Neuronal stem cell (in vitro differentiated cells): ENCODE measurements at regions not wholly inside any gene's neighbourhood (a gene's known extent, or its start where the extent isn't known, plus 50 kb on each side); places are given as distances from the start of the nearest gene placed in this dataset.

ENCODE experiments used
- DNase-seq: peaks from one replicate; pipeline ENCODE4 v3.0.0-alpha.2; 2013; ENCODE audit warnings: low spot score
- H2AFZ ChIP-seq: one replicate; pipeline ENCODE4 v1.6.1; 2013; ENCODE audit warnings: mild to moderate bottlenecking, low read length, inconsistent platforms
- H2AK5ac ChIP-seq: 2 replicates; pipeline ENCODE4 v1.6.1; 2013; ENCODE audit warnings: low read depth, mild to moderate bottlenecking, inconsistent platforms, low read length, moderate library complexity, mixed read lengths
- H2BK120ac ChIP-seq: 2 replicates; pipeline ENCODE4 v1.6.1; 2013; ENCODE audit warnings: low read depth, mild to moderate bottlenecking, inconsistent platforms, low read length, moderate library complexity, mixed read lengths
- H2BK12ac ChIP-seq: one replicate; pipeline ENCODE4 v1.6.1; 2013; ENCODE audit warnings: low read length, inconsistent platforms
- H2BK15ac ChIP-seq: 2 replicates; pipeline ENCODE4 v1.6.1; 2013; ENCODE audit warnings: mild to moderate bottlenecking, low read length, inconsistent platforms, mixed read lengths
- H2BK5ac ChIP-seq: one replicate; pipeline ENCODE4 v1.6.1; 2013; ENCODE audit warnings: inconsistent platforms, mild to moderate bottlenecking, low read length, moderate library complexity
- H3K14ac ChIP-seq: one replicate; pipeline ENCODE4 v1.6.1; 2013; ENCODE audit warnings: low read length, inconsistent platforms
- H3K18ac ChIP-seq: 2 replicates; pipeline ENCODE4 v1.6.1; 2013; ENCODE audit warnings: low read length, inconsistent platforms
- H3K23ac ChIP-seq: 2 replicates; pipeline ENCODE4 v1.6.1; 2013; ENCODE audit warnings: low read depth, mild to moderate bottlenecking, mixed read lengths, low read length, inconsistent platforms; ENCODE audit not compliant: poor library complexity
- H3K27ac ChIP-seq: replicated peaks from 3 replicates; pipeline ENCODE4 v1.5.1; 2013; ENCODE audit warnings: low read length, inconsistent platforms
- H3K27me3 ChIP-seq, 3 experiments: 2 replicates each; pipeline ENCODE4 v1.6.1; 2013; ENCODE audit warnings: low read length in 3 of 3, mild to moderate bottlenecking in 2 of 3, inconsistent platforms in 1 of 3, low read depth in 1 of 3, mixed read lengths in 1 of 3, moderate library complexity in 1 of 3; ENCODE audit not compliant: control insufficient read depth in 3 of 3, insufficient read depth in 3 of 3
- H3K36me3 ChIP-seq, 2 donors: replicated peaks in 1 of 2; 2 replicates each; pipeline ENCODE4 v1.6.1; 2013; ENCODE audit warnings: low read length in 2 of 2; ENCODE audit not compliant: control insufficient read depth in 2 of 2, insufficient read depth in 2 of 2
- H3K4ac ChIP-seq: 2 replicates; pipeline ENCODE4 v1.6.1; 2013; ENCODE audit warnings: inconsistent platforms, mild to moderate bottlenecking, low read length, moderate library complexity
- H3K4me1 ChIP-seq, 2 donors: 1 replicate in 1 of 2; 2 replicates in 1 of 2; pipeline ENCODE4 v1.6.1; 2013; ENCODE audit warnings: low read length in 2 of 2, low read depth in 1 of 2; ENCODE audit not compliant: control insufficient read depth in 2 of 2, insufficient read depth in 1 of 2
- H3K4me2 ChIP-seq: one replicate; pipeline ENCODE4 v1.6.1; 2013; ENCODE audit warnings: mild to moderate bottlenecking, low read length, inconsistent platforms; ENCODE audit not compliant: insufficient read depth, poor library complexity, severe bottlenecking
- H3K4me3 ChIP-seq, 2 donors: 2 replicates each; pipeline ENCODE4 v1.5.1; 2013; ENCODE audit warnings: low read length in 2 of 2, mild to moderate bottlenecking in 2 of 2, inconsistent platforms in 1 of 2, moderate library complexity in 1 of 2
- H3K79me1 ChIP-seq: one replicate; pipeline ENCODE4 v1.6.1; 2013; ENCODE audit warnings: low read depth, mild to moderate bottlenecking, inconsistent platforms, low read length, moderate library complexity
- H3K9ac ChIP-seq: one replicate; pipeline ENCODE4 v1.6.1; 2013; ENCODE audit warnings: mild to moderate bottlenecking, low read depth, low read length, inconsistent platforms; ENCODE audit not compliant: poor library complexity
- H3K9me3 ChIP-seq, 2 donors: replicated peaks in 1 of 2; 2 replicates each; pipeline versions ENCODE3 to v1.6.1; 2013; ENCODE audit warnings: low read length in 2 of 2, mild to moderate bottlenecking in 2 of 2, inconsistent platforms in 1 of 2, low read depth in 1 of 2, mixed read lengths in 1 of 2, moderate library complexity in 1 of 2; ENCODE audit not compliant: control insufficient read depth in 2 of 2, insufficient read depth in 1 of 2
- H4K8ac ChIP-seq: one replicate; pipeline ENCODE4 v1.6.1; 2013; ENCODE audit warnings: low read depth, mild to moderate bottlenecking, inconsistent platforms, low read length, moderate library complexity
- H4K91ac ChIP-seq: one replicate; pipeline ENCODE4 v1.6.1; 2013; ENCODE audit warnings: low read length, low read depth, mild to moderate bottlenecking, inconsistent platforms; ENCODE audit not compliant: poor library complexity
- WGBS, 2 donors: extraction: QIAGEN DNeasy Blood & Tissue Kit; methylation state at CpG; one replicate each; pipeline ENCODE4 v1.1.7; 2013; ENCODE audit warnings: missing lambda C conversion rate in 2 of 2, mixed read lengths in 1 of 2; ENCODE audit not compliant: insufficient read length in 2 of 2, insufficient replicate concordance in 1 of 2; ENCODE audit errors: extremely low coverage in 2 of 2; 5-methylcytosine and 5-hydroxymethylcytosine counted together

- Histone ChIP-seq H2BK15ac (no peak overlapping the region), H3K27me3 (no peaks in the 10 kb centered on the region), H3K79me1 (no peaks in the 10 kb centered on the region), H3K23ac (no peak overlapping the region), H2BK120ac (no peak overlapping the region), H3K9ac (no peak overlapping the region), H3K4me3 (no peak overlapping the region), H3K9me3 (no peaks in the 10 kb centered on the region), H3K4ac (no peak overlapping the region), H3K18ac (no peak overlapping the region), H3K14ac (no peak overlapping the region), H3K4me2 (no peak overlapping the region), H3K36me3 (no peaks in the 10 kb centered on the region), H2BK5ac (no peak overlapping the region), H4K91ac (no peak overlapping the region), H4K8ac (no peak overlapping the region), H2AFZ (no peak overlapping the region), H3K27ac (no peak overlapping the region), H2BK12ac (no peak overlapping the region), H3K4me1 (no peaks in the 10 kb centered on the region), H2AK5ac (no peak overlapping the region)
- no peak for DNase-seq
- WGBS, 2 donors, result no CpG with 5 or more reads among the region's 1 CpG
These were observed 774.9 kb upstream of the ZNF608 start for GRCh38 chr5:125521289-125521688.

- H3K36me3 ChIP-seq, result no peaks in the 10 kb centered on the region
- no peak overlapping the region for H3K4me2 ChIP-seq
- H2AFZ ChIP-seq, result no peak overlapping the region
- no peak overlapping the region for H2BK12ac ChIP-seq
- H3K27me3 ChIP-seq, result no peaks in the 10 kb centered on the region
- H3K9me3 ChIP-seq, result no peaks in the 10 kb centered on the region
- H3K14ac ChIP-seq, result no peak overlapping the region
- H4K8ac ChIP-seq, result no peak overlapping the region
- H4K91ac ChIP-seq, result no peak overlapping the region
- H3K4ac ChIP-seq, result no peak overlapping the region
- H3K9ac ChIP-seq, result no peak overlapping the region
- no peak for DNase-seq
- no peak overlapping the region for H3K4me3 ChIP-seq
- no peak overlapping the region for H2BK120ac ChIP-seq
- H3K27ac ChIP-seq, result no peak overlapping the region
- H3K4me1 ChIP-seq, result peaks cover 0 to 10% of the 10 kb centered on the region in 2 donors
- H3K79me1 ChIP-seq, result no peaks in the 10 kb centered on the region
- H3K18ac ChIP-seq, result no peak overlapping the region
- H2AK5ac ChIP-seq, result no peak overlapping the region
- no peak overlapping the region for H3K23ac ChIP-seq
- no peak overlapping the region for H2BK15ac ChIP-seq
- whole genome bisulfite sequencing, 2 donors, result no CpG with 5 or more reads among the region's 4 CpGs
- no peak overlapping the region for H2BK5ac ChIP-seq
These were observed 778.9 kb upstream of the ZNF608 start for GRCh38 chr5:125525356-125525755.

GRCh38 chr5:125526966-125527365 lies 780.5 kb upstream of the ZNF608 start:
- Histone ChIP-seq H2AK5ac (no peak overlapping the region), H4K91ac (no peak overlapping the region), H2BK120ac (no peak overlapping the region), H4K8ac (no peak overlapping the region), H3K14ac (no peak overlapping the region), H3K27me3 (no peaks in the 10 kb centered on the region), H3K23ac (no peak overlapping the region), H3K4me3 (no peak overlapping the region), H2BK15ac (no peak overlapping the region), H2AFZ (peak overlapping the region; percentile 11), H2BK5ac (no peak overlapping the region), H3K9me3 (no peaks in the 10 kb centered on the region), H3K79me1 (no peaks in the 10 kb centered on the region), H3K27ac (no peak overlapping the region), H3K18ac (no peak overlapping the region), H2BK12ac (no peak overlapping the region), H3K36me3 (no peaks in the 10 kb centered on the region), H3K4me2 (no peak overlapping the region), H3K9ac (no peak overlapping the region), H3K4ac (no peak overlapping the region), H3K4me1 (peaks cover 0 to 10% of the 10 kb centered on the region in 2 donors)
- DNase-seq, result no peak

GRCh38 chr5:125528881-125529280 lies 782.4 kb upstream of the ZNF608 start:
- DNase-seq, result no peak
- no peak overlapping the region for H4K8ac ChIP-seq
- no peak overlapping the region for H3K23ac ChIP-seq
- H2BK15ac ChIP-seq, result no peak overlapping the region
- H3K79me1 ChIP-seq, result no peaks in the 10 kb centered on the region
- no peak overlapping the region for H2BK120ac ChIP-seq
- no peak overlapping the region for H3K27ac ChIP-seq
- H3K4me1 ChIP-seq, result peaks cover 0 to 10% of the 10 kb centered on the region in 2 donors
- no peak overlapping the region for H3K18ac ChIP-seq
- no peak overlapping the region for H3K9ac ChIP-seq
- no peak overlapping the region for H3K4me3 ChIP-seq
- no peaks in the 10 kb centered on the region for H3K27me3 ChIP-seq
- H2BK12ac ChIP-seq, result no peak overlapping the region
- H2AFZ ChIP-seq, result peak overlapping the region; percentile 32
- H3K14ac ChIP-seq, result no peak overlapping the region
- H3K4me2 ChIP-seq, result no peak overlapping the region
- no peak overlapping the region for H3K4ac ChIP-seq
- no peak overlapping the region for H2BK5ac ChIP-seq
- peaks cover 0 to 8% of the 10 kb centered on the region in 2 donors for H3K9me3 ChIP-seq
- H4K91ac ChIP-seq, result no peak overlapping the region
- no CpG with 5 or more reads among the region's 1 CpG for WGBS, 2 donors
- H3K36me3 ChIP-seq, result no peaks in the 10 kb centered on the region
- no peak overlapping the region for H2AK5ac ChIP-seq
